GM18502 (cell line): ENCODE measurements at regions not wholly inside any gene's neighbourhood (a gene's known extent, or its start where the extent isn't known, plus 50 kb on each side); places are given as distances from the start of the nearest gene placed in this dataset.

ENCODE experiments used
- ATAC-seq: cut with Tn5 transposase; IDR thresholded peaks from one replicate; pipeline ENCODE4 v1.9.1; 2021; ENCODE audit warnings: mild to moderate bottlenecking; ENCODE audit not compliant: unreplicated experiment, poor library complexity

DNA sequence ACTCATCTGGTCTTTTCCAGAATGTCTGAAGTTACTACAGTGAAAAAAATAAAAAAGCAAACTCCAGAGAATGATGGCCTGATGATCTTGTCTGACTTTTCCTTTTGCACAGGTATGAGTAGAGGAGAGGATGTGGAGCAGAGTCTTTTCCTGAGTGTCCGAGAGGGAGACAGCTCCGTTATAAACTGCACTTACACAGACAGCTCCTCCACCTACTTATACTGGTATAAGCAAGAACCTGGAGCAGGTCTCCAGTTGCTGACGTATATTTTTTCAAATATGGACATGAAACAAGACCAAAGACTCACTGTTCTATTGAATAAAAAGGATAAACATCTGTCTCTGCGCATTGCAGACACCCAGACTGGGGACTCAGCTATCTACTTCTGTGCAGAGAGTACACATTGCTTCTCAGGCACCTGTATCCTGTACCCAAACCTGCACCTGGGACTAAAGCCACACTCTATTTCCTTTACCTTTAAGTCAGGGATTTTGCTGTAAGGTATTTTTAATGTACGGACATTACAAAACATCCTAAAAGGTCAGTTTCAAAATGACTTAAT is 75.8 kb upstream of the OR4E1 start:
- no peak for ATAC-seq

DNA sequence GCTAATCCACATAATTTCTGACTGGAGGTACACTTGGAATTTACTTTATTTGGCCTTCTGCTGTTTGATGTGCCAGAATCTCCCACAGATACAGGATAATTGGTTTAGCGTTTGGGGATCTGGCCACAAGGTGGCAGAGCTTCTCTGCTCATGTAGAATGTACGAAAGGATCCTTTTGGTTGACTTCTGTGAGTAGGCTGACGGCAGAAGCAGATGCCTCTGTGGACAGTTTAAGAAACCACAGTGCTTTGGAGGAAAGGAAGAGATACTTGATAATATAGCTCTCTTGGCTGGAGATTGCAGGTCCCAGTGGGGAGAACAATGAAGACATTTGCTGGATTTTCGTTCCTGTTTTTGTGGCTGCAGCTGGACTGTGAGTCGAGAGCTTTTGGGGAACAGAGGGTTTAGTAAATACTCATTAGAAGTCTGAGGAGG is 75.3 kb upstream of the OR4E1 start:
- peak; percentile 69 for ATAC-seq

DNA sequence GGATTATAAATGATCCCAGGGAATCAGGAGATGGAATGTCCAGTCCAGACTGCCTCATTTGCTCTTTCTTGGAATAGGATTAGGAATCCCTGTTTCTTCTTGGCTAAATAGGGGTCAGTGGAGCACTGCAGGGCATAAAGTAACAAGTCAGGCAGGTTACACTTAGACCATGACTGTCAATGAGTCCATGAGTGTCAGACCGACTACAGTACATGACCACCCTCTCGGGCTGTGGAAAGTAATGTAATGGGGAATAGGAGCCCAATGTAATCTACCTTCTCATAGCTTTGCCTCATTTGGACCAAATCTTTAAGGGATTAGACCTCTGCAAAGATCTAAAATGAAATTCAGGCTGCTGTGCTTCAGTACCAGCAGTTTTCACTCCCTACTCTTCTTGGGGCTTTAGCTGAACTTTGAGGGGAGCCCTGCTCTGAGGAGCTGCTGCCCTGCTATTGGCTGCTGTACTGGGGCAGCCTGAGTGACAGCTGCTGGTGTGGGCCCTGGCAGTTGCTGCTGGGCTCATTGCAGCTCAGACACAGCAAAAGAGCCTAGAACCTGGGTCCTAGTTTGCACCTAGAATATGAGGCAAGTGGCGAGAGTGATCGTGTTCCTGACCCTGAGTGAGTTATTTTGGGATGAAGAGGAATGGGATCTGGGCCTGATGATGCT is 62.2 kb upstream of the OR4E1 start:
- no peak for ATAC-seq

- ATAC-seq, result no peak
Observed at GRCh38 chr14:21735200-21735599, 61.6 kb upstream of the OR4E1 start.

- no peak for ATAC-seq
Observed at GRCh38 chr14:21734457-21735074, 60.9 kb upstream of the OR4E1 start.

DNA sequence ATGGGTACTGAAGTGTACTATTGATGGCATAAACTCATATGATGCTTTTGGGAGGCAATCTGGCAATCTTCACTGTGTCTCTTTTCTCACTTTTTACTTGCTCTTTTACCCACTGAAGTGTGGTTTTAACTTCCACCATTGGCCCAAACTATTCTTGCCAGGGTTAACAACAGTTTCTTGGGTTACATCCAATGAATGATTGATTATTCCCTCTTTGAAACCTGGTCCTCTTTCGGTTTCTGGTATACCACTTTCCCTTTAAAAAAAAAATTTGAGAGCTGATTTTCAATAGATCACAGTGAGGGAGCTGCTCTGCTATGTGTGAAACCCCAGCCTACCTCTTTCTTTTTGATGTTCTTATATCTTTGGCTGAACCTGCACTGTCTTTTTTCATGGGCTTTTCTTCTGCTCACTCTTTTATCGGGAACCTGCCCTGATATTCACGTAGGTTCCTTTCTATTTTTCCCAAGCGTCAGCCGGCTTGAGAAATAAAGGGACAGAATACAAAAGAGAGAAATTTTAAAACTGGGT is 56.1 kb upstream of the OR4E1 start:
- ATAC-seq, result no peak

GRCh38 chr14:21725250-21725649 is 51.6 kb upstream of the OR4E1 start:
- ATAC-seq, result no peak

DNA sequence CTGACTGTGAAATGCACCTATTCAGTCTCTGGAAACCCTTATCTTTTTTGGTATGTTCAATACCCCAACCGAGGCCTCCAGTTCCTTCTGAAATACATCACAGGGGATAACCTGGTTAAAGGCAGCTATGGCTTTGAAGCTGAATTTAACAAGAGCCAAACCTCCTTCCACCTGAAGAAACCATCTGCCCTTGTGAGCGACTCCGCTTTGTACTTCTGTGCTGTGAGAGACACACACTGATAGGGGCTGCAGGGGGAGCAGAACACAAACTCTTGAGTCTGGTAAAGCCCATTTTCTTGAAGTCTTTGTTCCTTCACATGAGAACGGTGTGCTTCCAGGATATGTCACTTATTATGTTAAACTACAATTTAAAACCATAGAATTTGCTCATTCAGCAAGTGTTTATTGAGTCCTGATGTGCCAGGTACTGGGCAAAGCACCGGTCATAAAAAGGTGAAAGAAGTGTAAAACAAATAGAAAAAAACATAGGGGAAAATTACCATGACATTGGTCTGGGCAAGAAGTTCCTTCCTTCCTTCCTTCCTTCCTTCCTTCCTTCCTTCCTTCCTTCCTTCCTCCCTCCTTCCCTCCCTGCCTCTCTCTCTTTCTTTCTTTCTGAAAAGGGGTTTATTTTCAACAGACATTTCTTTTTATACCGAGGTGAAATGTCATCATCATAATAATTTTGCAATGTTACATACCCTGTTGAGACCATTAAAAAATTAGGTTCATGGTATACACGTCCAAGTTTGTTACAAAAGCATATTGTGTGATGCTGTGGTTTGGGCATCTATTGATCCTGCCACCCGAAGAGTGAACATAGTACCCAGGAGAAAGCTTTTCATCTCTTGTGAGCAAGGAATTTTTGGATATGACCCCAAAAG is 50.7 kb upstream of the OR4E1 start:
- no peak for ATAC-seq

DNA sequence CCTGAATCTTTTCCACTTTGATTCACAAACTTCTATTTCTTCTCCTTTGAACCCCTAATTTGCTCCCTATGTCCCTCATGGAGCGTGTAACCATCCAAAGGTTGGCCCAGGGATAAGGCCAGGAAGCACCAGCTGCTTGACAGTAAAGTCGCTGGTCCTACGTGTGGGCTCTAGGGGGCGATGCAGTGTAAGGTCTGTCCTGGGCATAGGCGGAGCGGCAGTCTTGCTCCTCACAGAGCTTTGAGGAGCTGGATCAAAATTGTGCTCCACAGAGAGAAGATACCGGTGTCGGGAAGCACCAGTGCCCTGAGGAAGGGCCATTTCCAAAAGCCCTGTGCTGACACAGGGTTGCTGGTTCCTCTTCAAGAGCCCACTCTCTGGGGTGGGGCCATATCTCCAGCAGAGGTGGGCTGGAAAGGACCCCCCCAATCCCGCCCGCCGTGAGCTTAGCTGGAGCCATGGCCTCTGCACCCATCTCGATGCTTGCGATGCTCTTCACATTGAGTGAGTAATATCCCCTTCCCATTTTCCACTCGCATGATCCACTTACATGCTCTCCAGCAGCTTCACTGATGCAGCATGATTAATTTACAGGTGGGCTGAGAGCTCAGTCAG is 49.9 kb upstream of the OR4E1 start:
- ATAC-seq, result no peak
